ENCODE measurements at regions not wholly inside any gene's neighbourhood (a gene's known extent, or its start where the extent isn't known, plus 50 kb on each side); places are given as distances from the start of the nearest gene placed in this dataset.

GRCh38 chr3:78421247-78421966, 1346.4 kb downstream of the ROBO1 start:
- Histone ChIP-seq H3K27me3 (ENCODE audit: insufficient read depth, low read length) (no peaks in the 10 kb centered on the region), H3K4me1 (ENCODE audit: insufficient read depth, low read length) (no peaks in the 10 kb centered on the region), H3K79me2 (ENCODE audit: insufficient read depth, low read length) (no peaks in the 10 kb centered on the region), H3K4me2 (ENCODE audit: insufficient read depth, low read length) (no peak overlapping the region), H3K27ac (ENCODE audit: low read depth, low read length) (no peak overlapping the region), H3K4me3 (ENCODE audit: insufficient read depth, low read length) (no peak overlapping the region), H3K36me3 (ENCODE audit: insufficient read depth, low read length) (no peaks in the 10 kb centered on the region), H3K9me3 (ENCODE audit: low read depth, low read length) (no peaks in the 10 kb centered on the region), H4K20me1 (ENCODE audit: insufficient read depth, low read length) (no peaks in the 10 kb centered on the region), H2AFZ (ENCODE audit: low read length) (no peak overlapping the region)
- TF ChIP-seq, protein P1, sequence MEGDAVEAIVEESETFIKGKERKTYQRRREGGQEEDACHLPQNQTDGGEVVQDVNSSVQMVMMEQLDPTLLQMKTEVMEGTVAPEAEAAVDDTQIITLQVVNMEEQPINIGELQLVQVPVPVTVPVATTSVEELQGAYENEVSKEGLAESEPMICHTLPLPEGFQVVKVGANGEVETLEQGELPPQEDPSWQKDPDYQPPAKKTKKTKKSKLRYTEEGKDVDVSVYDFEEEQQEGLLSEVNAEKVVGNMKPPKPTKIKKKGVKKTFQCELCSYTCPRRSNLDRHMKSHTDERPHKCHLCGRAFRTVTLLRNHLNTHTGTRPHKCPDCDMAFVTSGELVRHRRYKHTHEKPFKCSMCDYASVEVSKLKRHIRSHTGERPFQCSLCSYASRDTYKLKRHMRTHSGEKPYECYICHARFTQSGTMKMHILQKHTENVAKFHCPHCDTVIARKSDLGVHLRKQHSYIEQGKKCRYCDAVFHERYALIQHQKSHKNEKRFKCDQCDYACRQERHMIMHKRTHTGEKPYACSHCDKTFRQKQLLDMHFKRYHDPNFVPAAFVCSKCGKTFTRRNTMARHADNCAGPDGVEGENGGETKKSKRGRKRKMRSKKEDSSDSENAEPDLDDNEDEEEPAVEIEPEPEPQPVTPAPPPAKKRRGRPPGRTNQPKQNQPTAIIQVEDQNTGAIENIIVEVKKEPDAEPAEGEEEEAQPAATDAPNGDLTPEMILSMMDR (IDR thresholded peaks at IDR 0.05; ENCODE audit: extremely low read depth, low read depth, low read length), result no peak
- DNase-seq (ENCODE audit: insufficient read length, low spot score, missing footprints), result no peak

GRCh38 chr3:78424656-78425055, 1343.1 kb downstream of the ROBO1 start:
- Histone ChIP-seq H2AFZ (ENCODE audit: low read length) (no peak overlapping the region), H3K4me3 (ENCODE audit: insufficient read depth, low read length) (no peak overlapping the region), H3K27ac (ENCODE audit: low read depth, low read length) (no peak overlapping the region), H3K9me3 (ENCODE audit: low read depth, low read length) (no peaks in the 10 kb centered on the region), H4K20me1 (ENCODE audit: insufficient read depth, low read length) (no peaks in the 10 kb centered on the region), H3K4me2 (ENCODE audit: insufficient read depth, low read length) (no peak overlapping the region), H3K27me3 (ENCODE audit: insufficient read depth, low read length) (no peaks in the 10 kb centered on the region), H3K36me3 (ENCODE audit: insufficient read depth, low read length) (no peaks in the 10 kb centered on the region), H3K4me1 (ENCODE audit: insufficient read depth, low read length) (no peaks in the 10 kb centered on the region), H3K79me2 (ENCODE audit: insufficient read depth, low read length) (no peaks in the 10 kb centered on the region)
- TF ChIP-seq, protein P1 (IDR thresholded peaks at IDR 0.05; ENCODE audit: extremely low read depth, low read depth, low read length), result no peak
- DNase-seq (ENCODE audit: insufficient read length, low spot score, missing footprints), result no peak

DNA sequence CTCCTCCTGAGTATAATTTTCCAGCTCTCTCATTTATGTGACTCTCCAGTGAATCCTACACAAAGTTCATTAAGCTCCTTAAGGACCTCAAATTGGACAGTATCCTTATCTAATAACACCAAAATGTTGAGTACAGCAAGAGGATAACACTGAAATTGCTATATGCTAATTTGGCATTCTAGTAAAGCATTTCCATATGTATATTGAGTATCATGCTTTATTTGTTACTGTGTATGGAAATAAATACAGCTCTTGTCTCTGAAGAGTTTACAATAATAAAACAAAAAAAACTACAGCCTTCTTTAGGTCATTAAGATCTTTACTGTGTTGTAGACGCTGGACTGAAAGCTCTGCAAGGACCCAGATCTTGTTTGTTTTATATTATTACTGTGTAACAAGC, 1341.3 kb downstream of the ROBO1 start:
- H3K4me2 ChIP-seq (ENCODE audit: insufficient read depth, low read length), result no peak overlapping the region

GRCh38 chr3:78427303-78427702, 1340.5 kb downstream of the ROBO1 start:
- Histone ChIP-seq H4K20me1 (ENCODE audit: insufficient read depth, low read length) (no peaks in the 10 kb centered on the region), H3K27ac (ENCODE audit: low read depth, low read length) (no peak overlapping the region), H3K4me1 (ENCODE audit: insufficient read depth, low read length) (no peaks in the 10 kb centered on the region), H3K27me3 (ENCODE audit: insufficient read depth, low read length) (no peaks in the 10 kb centered on the region), H2AFZ (ENCODE audit: low read length) (no peak overlapping the region), H3K9me3 (ENCODE audit: low read depth, low read length) (no peaks in the 10 kb centered on the region), H3K4me3 (ENCODE audit: insufficient read depth, low read length) (no peak overlapping the region), H3K36me3 (ENCODE audit: insufficient read depth, low read length) (no peaks in the 10 kb centered on the region), H3K4me2 (ENCODE audit: insufficient read depth, low read length) (no peak overlapping the region), H3K79me2 (ENCODE audit: insufficient read depth, low read length) (no peaks in the 10 kb centered on the region)
- TF ChIP-seq, protein P1 (IDR thresholded peaks at IDR 0.05; ENCODE audit: extremely low read depth, low read depth, low read length), result no peak
- no peak for DNase-seq (ENCODE audit: insufficient read length, low spot score, missing footprints)

More for the DNA sequence above, 1341.3 kb downstream of the ROBO1 start:
- Histone ChIP-seq H3K4me1 (ENCODE audit: insufficient read depth, low read length) (no peaks in the 10 kb centered on the region), H3K79me2 (ENCODE audit: insufficient read depth, low read length) (no peaks in the 10 kb centered on the region), H3K4me3 (ENCODE audit: insufficient read depth, low read length) (no peak overlapping the region), H3K27ac (ENCODE audit: low read depth, low read length) (no peak overlapping the region), H3K36me3 (ENCODE audit: insufficient read depth, low read length) (no peaks in the 10 kb centered on the region), H4K20me1 (ENCODE audit: insufficient read depth, low read length) (no peaks in the 10 kb centered on the region), H3K27me3 (ENCODE audit: insufficient read depth, low read length) (no peaks in the 10 kb centered on the region), H3K9me3 (ENCODE audit: low read depth, low read length) (no peaks in the 10 kb centered on the region), H2AFZ (ENCODE audit: low read length) (no peak overlapping the region)
- TF ChIP-seq, protein P1 (IDR thresholded peaks at IDR 0.05; ENCODE audit: extremely low read depth, low read depth, low read length), result no peak
- no peak for DNase-seq (ENCODE audit: insufficient read length, low spot score, missing footprints)

Measured in osteoblast (primary cell).